Sigmoid colon (tissue), 6 donors: ENCODE measurements at regions not wholly inside any gene's neighbourhood (a gene's known extent, or its start where the extent isn't known, plus 50 kb on each side); places are given as distances from the start of the nearest gene placed in this dataset.

ENCODE experiments used
- DNase-seq: peaks from one replicate; pipeline ENCODE4 v3.0.0-alpha.2; 2019
- H3K27ac ChIP-seq, 4 donors: fragments of 200-600 bp; sonication (generic); one replicate each; pipeline ENCODE4 v1.5.1; 2016 to 2019; ENCODE audit warnings: mild to moderate bottlenecking in 1 of 4
- H3K27me3 ChIP-seq, 3 donors: fragments of 200-600 bp; sonication (generic); one replicate each; pipeline ENCODE4 v1.5.1; 2019; ENCODE audit warnings: mild to moderate bottlenecking in 1 of 3
- H3K36me3 ChIP-seq, 4 donors: fragments of 200-600 bp; sonication (generic); one replicate each; pipeline ENCODE4 v1.5.1; 2016 to 2019
- H3K4me1 ChIP-seq, 4 donors: fragments of 200-600 bp; sonication (generic); one replicate each; pipeline ENCODE4 v1.5.1; 2017 to 2019
- H3K4me3 ChIP-seq, 4 donors: fragments of 200-600 bp; sonication (generic); one replicate each; pipeline ENCODE4 v1.5.1; 2017 to 2019; ENCODE audit warnings: mild to moderate bottlenecking in 2 of 4, moderate library complexity in 1 of 4
- H3K9me3 ChIP-seq, 4 donors: fragments of 200-600 bp in 3 of 4; sonication (generic) in 3 of 4; one replicate each; pipeline versions ENCODE4 v1.5.1 to v1.6.1; 2013 to 2019
- CTCF ChIP-seq, 4 experiments: fragments of 450-650 bp in 3 of 4; fragments of 200-600 bp in 1 of 4; IDR thresholded peaks; one replicate each; pipeline ENCODE4 v1.5.1; 2016 to 2019; ENCODE audit warnings: antibody characterized with exemption in 4 of 4, mild to moderate bottlenecking in 3 of 4, moderate library complexity in 2 of 4
- EP300 ChIP-seq, 4 donors: sonication (generic); formaldehyde crosslinking; IDR thresholded peaks; one replicate each; pipeline ENCODE4 v1.6.1; 2017; ENCODE audit warnings: antibody characterized with exemption in 4 of 4
- POLR2A ChIP-seq, 2 donors: fragments of 450-650 bp; IDR thresholded peaks; one replicate each; pipeline ENCODE4 v1.6.1; 2016; ENCODE audit warnings: antibody characterized with exemption in 2 of 2, mild to moderate bottlenecking in 2 of 2, moderate library complexity in 2 of 2
- POLR2AphosphoS5 ChIP-seq, 4 donors: sonication (generic); formaldehyde crosslinking; IDR thresholded peaks; one replicate each; pipeline ENCODE4 v1.6.1; 2017; ENCODE audit warnings: antibody characterized with exemption in 4 of 4
- WGBS, 2 donors: extraction: QIAGEN DNeasy Blood & Tissue Kit; methylation state at CpG; one replicate each; pipeline ENCODE4 v1.1.7; 2013; 5-methylcytosine and 5-hydroxymethylcytosine counted together
- intact Hi-C: fragments of 100-400 bp; cut with DNase I; formaldehyde crosslinking; loops from one replicate; pipeline ENCODE4 v1.15.1; 2023
- donor health status: healthy with polysubstance abuse.
- donor health status: healthy.

- Histone ChIP-seq H3K27me3 (no peaks in the 10 kb centered on the region), H3K4me3 (no peak overlapping the region), H3K27ac (no peak overlapping the region), H3K9me3 (no peaks in the 10 kb centered on the region), H3K4me1 (no peaks in the 10 kb centered on the region), H3K36me3 (no peaks in the 10 kb centered on the region)
- TF ChIP-seq EP300 (IDR thresholded peaks at IDR 0.05) (no peak), POLR2AphosphoS5 (IDR thresholded peaks at IDR 0.05) (no peak), POLR2A (IDR thresholded peaks at IDR 0.05) (no peak), CTCF (IDR thresholded peaks at IDR 0.05) (no peak)
- 78 to 83% methylated on average over 4 of the region's 4 CpGs for WGBS, 2 donors
- intact Hi-C loops = no loop called here
- DNase-seq = no peak
Measured at GRCh38 chr11:29251738-29252137, 765.1 kb downstream of the KCNA4 start.

GRCh38 chr11:29249713-29250112 lies 767.1 kb downstream of the KCNA4 start:
- no peaks in the 10 kb centered on the region for H3K36me3 ChIP-seq
- TF ChIP-seq POLR2AphosphoS5 (IDR thresholded peaks at IDR 0.05) (no peak), EP300 (IDR thresholded peaks at IDR 0.05) (no peak), POLR2A (IDR thresholded peaks at IDR 0.05) (no peak), CTCF (IDR thresholded peaks at IDR 0.05) (no peak)
- intact Hi-C loops = no loop called here
- no peaks in the 10 kb centered on the region for H3K9me3 ChIP-seq
- WGBS, 2 donors = 86 to 88% methylated on average over 2 of the region's 2 CpGs
- no peak overlapping the region for H3K4me3 ChIP-seq
- H3K27me3 ChIP-seq = no peaks in the 10 kb centered on the region
- no peaks in the 10 kb centered on the region for H3K4me1 ChIP-seq
- DNase-seq = no peak
- H3K27ac ChIP-seq = no peak overlapping the region

GRCh38 chr11:29244355-29244754 lies 772.5 kb downstream of the KCNA4 start:
- Histone ChIP-seq H3K4me3 (no peak overlapping the region), H3K27me3 (no peaks in the 10 kb centered on the region), H3K27ac (no peak overlapping the region), H3K36me3 (no peaks in the 10 kb centered on the region), H3K4me1 (no peaks in the 10 kb centered on the region), H3K9me3 (no peaks in the 10 kb centered on the region)
- DNase-seq = no peak
- intact Hi-C loops = no loop called here
- TF ChIP-seq POLR2AphosphoS5 (IDR thresholded peaks at IDR 0.05) (no peak), EP300 (IDR thresholded peaks at IDR 0.05) (no peak)

- H3K36me3 ChIP-seq = no peaks in the 10 kb centered on the region
- intact Hi-C loops = no loop called here
- no peaks in the 10 kb centered on the region for H3K27me3 ChIP-seq
- H3K27ac ChIP-seq = no peak overlapping the region
- H3K4me1 ChIP-seq = no peaks in the 10 kb centered on the region
- no peak for DNase-seq
- no peaks in the 10 kb centered on the region for H3K9me3 ChIP-seq
- TF ChIP-seq CTCF (IDR thresholded peaks at IDR 0.05) (no peak), EP300 (IDR thresholded peaks at IDR 0.05) (no peak), POLR2AphosphoS5 (IDR thresholded peaks at IDR 0.05) (no peak), POLR2A (IDR thresholded peaks at IDR 0.05) (no peak)
- H3K4me3 ChIP-seq = no peak overlapping the region
- 86 to 90% methylated on average over 3 of the region's 3 CpGs for WGBS, 2 donors
Measured at GRCh38 chr11:29243616-29244015, 773.2 kb downstream of the KCNA4 start.

- H3K9me3 ChIP-seq = no peaks in the 10 kb centered on the region
- no peak overlapping the region for H3K4me3 ChIP-seq
- no peaks in the 10 kb centered on the region for H3K4me1 ChIP-seq
- intact Hi-C loops = no loop called here
- no peaks in the 10 kb centered on the region for H3K36me3 ChIP-seq
- no peak for DNase-seq
- 64 to 73% methylated on average over 4 of the region's 4 CpGs for WGBS, 2 donors
- TF ChIP-seq POLR2A (IDR thresholded peaks at IDR 0.05) (no peak), POLR2AphosphoS5 (IDR thresholded peaks at IDR 0.05) (no peak), CTCF (IDR thresholded peaks at IDR 0.05) (no peak), EP300 (IDR thresholded peaks at IDR 0.05) (no peak)
- no peak overlapping the region for H3K27ac ChIP-seq
- H3K27me3 ChIP-seq = no peaks in the 10 kb centered on the region
Measured at GRCh38 chr11:29231991-29232390, 784.8 kb downstream of the KCNA4 start.
